ENCODE measurements at regions not wholly inside any gene's neighbourhood (a gene's known extent, or its start where the extent isn't known, plus 50 kb on each side); places are given as distances from the start of the nearest gene placed in this dataset.

- H3K79me2 ChIP-seq (ENCODE audit: insufficient read depth, low read length), result no peaks in the 10 kb centered on the region
- H3K4me1 ChIP-seq (ENCODE audit: insufficient read depth, low read length), result no peaks in the 10 kb centered on the region
- no peak for DNase-seq (ENCODE audit: insufficient read length, low spot score, missing footprints)
- no peak overlapping the region for H2AFZ ChIP-seq (ENCODE audit: low read length)
- no peak overlapping the region for H3K4me3 ChIP-seq (ENCODE audit: insufficient read depth, low read length)
- no peaks in the 10 kb centered on the region for H4K20me1 ChIP-seq (ENCODE audit: insufficient read depth, low read length)
- peak; percentile 16 for TF ChIP-seq CTCF (IDR thresholded peaks at IDR 0.05; ENCODE audit: extremely low read depth, low read depth, low read length)
- no peaks in the 10 kb centered on the region for H3K27me3 ChIP-seq (ENCODE audit: insufficient read depth, low read length)
- no peak overlapping the region for H3K27ac ChIP-seq (ENCODE audit: low read depth, low read length)
- H3K9me3 ChIP-seq (ENCODE audit: low read depth, low read length), result no peaks in the 10 kb centered on the region
- no peak overlapping the region for H3K4me2 ChIP-seq (ENCODE audit: insufficient read depth, low read length)
- H3K36me3 ChIP-seq (ENCODE audit: insufficient read depth, low read length), result no peaks in the 10 kb centered on the region
Observed at GRCh38 chr12:24268663-24269186, 319.3 kb upstream of the SOX5 start.

- H3K27me3 ChIP-seq (ENCODE audit: insufficient read depth, low read length), result no peaks in the 10 kb centered on the region
- no peak overlapping the region for H3K4me3 ChIP-seq (ENCODE audit: insufficient read depth, low read length)
- DNase-seq (ENCODE audit: insufficient read length, low spot score, missing footprints), result no peak
- H3K4me2 ChIP-seq (ENCODE audit: insufficient read depth, low read length), result no peak overlapping the region
- TF ChIP-seq CTCF (IDR thresholded peaks at IDR 0.05; ENCODE audit: extremely low read depth, low read depth, low read length), result no peak
- no peaks in the 10 kb centered on the region for H3K9me3 ChIP-seq (ENCODE audit: low read depth, low read length)
- H3K36me3 ChIP-seq (ENCODE audit: insufficient read depth, low read length), result no peaks in the 10 kb centered on the region
- no peak overlapping the region for H3K27ac ChIP-seq (ENCODE audit: low read depth, low read length)
- no peak overlapping the region for H2AFZ ChIP-seq (ENCODE audit: low read length)
- H3K79me2 ChIP-seq (ENCODE audit: insufficient read depth, low read length), result no peaks in the 10 kb centered on the region
- no peaks in the 10 kb centered on the region for H4K20me1 ChIP-seq (ENCODE audit: insufficient read depth, low read length)
- no peaks in the 10 kb centered on the region for H3K4me1 ChIP-seq (ENCODE audit: insufficient read depth, low read length)
Observed at GRCh38 chr12:24266982-24267381, 317.5 kb upstream of the SOX5 start.

GRCh38 chr12:24256684-24257083, 307.2 kb upstream of the SOX5 start:
- Histone ChIP-seq H3K79me2 (ENCODE audit: insufficient read depth, low read length) (no peaks in the 10 kb centered on the region), H3K4me2 (ENCODE audit: insufficient read depth, low read length) (no peak overlapping the region), H2AFZ (ENCODE audit: low read length) (no peak overlapping the region), H3K27me3 (ENCODE audit: insufficient read depth, low read length) (no peaks in the 10 kb centered on the region), H4K20me1 (ENCODE audit: insufficient read depth, low read length) (no peaks in the 10 kb centered on the region), H3K4me1 (ENCODE audit: insufficient read depth, low read length) (no peaks in the 10 kb centered on the region), H3K9me3 (ENCODE audit: low read depth, low read length) (no peaks in the 10 kb centered on the region), H3K27ac (ENCODE audit: low read depth, low read length) (no peak overlapping the region), H3K4me3 (ENCODE audit: insufficient read depth, low read length) (no peak overlapping the region), H3K36me3 (ENCODE audit: insufficient read depth, low read length) (no peaks in the 10 kb centered on the region)
- TF ChIP-seq CTCF (IDR thresholded peaks at IDR 0.05; ENCODE audit: extremely low read depth, low read depth, low read length), result no peak
- DNase-seq (ENCODE audit: insufficient read length, low spot score, missing footprints), result no peak

DNA sequence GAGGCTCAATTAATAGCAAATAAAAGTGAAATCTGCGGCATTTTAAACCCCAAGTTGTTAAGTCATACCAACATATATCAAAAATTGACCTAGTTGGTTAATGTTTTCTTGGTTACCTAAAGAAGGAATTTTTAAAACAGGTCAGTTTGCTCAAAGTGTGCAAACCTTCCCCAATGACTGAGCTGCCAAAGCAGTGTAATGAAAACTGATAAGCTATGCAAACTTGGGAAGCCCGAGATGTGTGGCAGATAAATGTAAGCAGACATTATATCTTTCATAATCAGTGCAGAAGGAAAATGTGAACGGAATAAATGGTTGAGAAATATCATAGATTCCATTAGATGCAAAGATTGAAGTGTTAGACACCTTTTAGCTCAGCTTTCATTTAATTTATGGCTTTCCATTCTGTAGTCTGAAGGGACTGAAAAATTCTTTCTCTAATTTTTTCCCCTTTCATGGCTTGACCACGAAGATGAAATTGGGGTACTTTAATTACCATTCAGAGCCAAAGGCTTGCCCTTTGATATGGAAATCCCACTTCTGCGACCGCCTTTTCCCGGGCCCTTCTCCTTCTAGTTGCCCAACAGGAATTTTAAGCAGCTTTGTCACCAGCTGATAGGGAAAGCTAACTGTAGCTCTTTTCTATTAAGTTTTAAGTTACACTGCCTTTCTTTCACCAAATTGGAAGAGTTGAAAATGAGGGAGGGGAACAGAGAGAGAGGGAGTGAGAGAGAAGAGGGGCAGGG, 306.6 kb upstream of the SOX5 start:
- H3K27me3 ChIP-seq (ENCODE audit: insufficient read depth, low read length), result no peaks in the 10 kb centered on the region
- H3K4me1 ChIP-seq (ENCODE audit: insufficient read depth, low read length), result no peaks in the 10 kb centered on the region
- no peak for DNase-seq (ENCODE audit: insufficient read length, low spot score, missing footprints)
- H3K9me3 ChIP-seq (ENCODE audit: low read depth, low read length), result no peaks in the 10 kb centered on the region
- H3K4me3 ChIP-seq (ENCODE audit: insufficient read depth, low read length), result no peak overlapping the region
- no peak overlapping the region for H3K27ac ChIP-seq (ENCODE audit: low read depth, low read length)
- no peak overlapping the region for H3K4me2 ChIP-seq (ENCODE audit: insufficient read depth, low read length)
- H3K79me2 ChIP-seq (ENCODE audit: insufficient read depth, low read length), result no peaks in the 10 kb centered on the region
- H4K20me1 ChIP-seq (ENCODE audit: insufficient read depth, low read length), result no peaks in the 10 kb centered on the region
- no peak overlapping the region for H2AFZ ChIP-seq (ENCODE audit: low read length)
- no peaks in the 10 kb centered on the region for H3K36me3 ChIP-seq (ENCODE audit: insufficient read depth, low read length)
- no peak for TF ChIP-seq CTCF (IDR thresholded peaks at IDR 0.05; ENCODE audit: extremely low read depth, low read depth, low read length)
